A673 (cell line): ENCODE measurements at regions not wholly inside any gene's neighbourhood (a gene's known extent, or its start where the extent isn't known, plus 50 kb on each side); places are given as distances from the start of the nearest gene placed in this dataset.

Experiments
- BruUV-seq: library from RNA; stranded (reverse); fragments of 400-500 nt; replicated peaks from 2 replicates; lab custom pipeline; 2021; lab: Mats Ljungman, UMichigan
- CTCF ChIA-PET: fragments of 300-600 bp; sonication (Branson Sonifier 250); formaldehyde crosslinking; loops from one replicate; lab custom pipeline; 2022; ENCODE audit warnings: antibody characterized with exemption; lab: Charles Lee
- POLR2A ChIA-PET: fragments of 300-600 bp; sonication (Branson Sonifier 250); formaldehyde crosslinking; loops from one replicate; lab custom pipeline; 2022; ENCODE audit warnings: antibody characterized with exemption; ENCODE audit not compliant: low non-redundant PET; lab: Charles Lee
- DNase-seq: peaks from one replicate; pipeline ENCODE4 v3.0.0-alpha.2; 2015; ENCODE audit warnings: low spot score
- H3K27ac ChIP-seq: fragments of 200-600 bp; sonication (generic); 2 replicates; pipeline ENCODE4 v1.5.1; 2016; ENCODE audit warnings: mixed run types, low read depth, mild to moderate bottlenecking, mixed read lengths, antibody characterized with exemption, low read length; ENCODE audit not compliant: poor library complexity, severe bottlenecking
- H3K27me3 ChIP-seq: fragments of 200-600 bp; sonication (generic); replicated peaks from 2 replicates; pipeline ENCODE4 v1.6.1; 2017; ENCODE audit warnings: mixed run types, low read depth, mild to moderate bottlenecking, mixed read lengths, antibody characterized with exemption, low read length; ENCODE audit not compliant: insufficient read depth, poor library complexity
- H3K36me3 ChIP-seq: fragments of 200-600 bp; sonication (generic); 2 replicates; pipeline ENCODE4 v1.6.1; 2016; ENCODE audit warnings: mixed run types, mild to moderate bottlenecking, mixed read lengths, antibody characterized with exemption, low read length; ENCODE audit not compliant: insufficient read depth, poor library complexity, severe bottlenecking
- H3K4me1 ChIP-seq: fragments of 200-600 bp; sonication (generic); 2 replicates; pipeline ENCODE4 v1.6.1; 2017; ENCODE audit warnings: mixed run types, mild to moderate bottlenecking, mixed read lengths, antibody characterized with exemption, low read length; ENCODE audit not compliant: insufficient read depth, poor library complexity, severe bottlenecking
- H3K4me3 ChIP-seq: fragments of 200-600 bp; sonication (generic); 2 replicates; pipeline ENCODE4 v1.5.1; 2016; ENCODE audit warnings: low read depth, mixed run types, mild to moderate bottlenecking, mixed read lengths, low read length; ENCODE audit not compliant: poor library complexity, severe bottlenecking
- H3K9me3 ChIP-seq: fragments of 200-600 bp; sonication (generic); 2 replicates; pipeline ENCODE4 v1.6.1; 2016; ENCODE audit warnings: mixed run types, low read depth, mild to moderate bottlenecking, mixed read lengths, antibody characterized with exemption, low read length; ENCODE audit not compliant: poor library complexity, severe bottlenecking
- EZH2 ChIP-seq: fragments of 200-600 bp; sonication (generic); IDR thresholded peaks from 2 replicates; pipeline ENCODE4 v1.6.1; 2017; ENCODE audit warnings: borderline replicate concordance, low read depth, mild to moderate bottlenecking, mixed read lengths, antibody characterized with exemption, low read length; ENCODE audit not compliant: poor library complexity, severe bottlenecking
- intact Hi-C: fragments of 100-400 bp; cut with micrococcal nuclease; formaldehyde crosslinking; loops from one replicate; pipeline ENCODE4 v1.10.0; 2022; ENCODE audit not compliant: unreplicated experiment
- TF ChIP-seq, protein P1 (sequence below): fragments of 300-800, 200-600 bp; sonication (generic); conservative IDR thresholded peaks from 2 replicates; pipeline ENCODE4 v1.5.1; 2017; ENCODE audit warnings: low read depth, mild to moderate bottlenecking, antibody characterized with exemption, low read length, moderate library complexity, mixed read lengths

DNA sequence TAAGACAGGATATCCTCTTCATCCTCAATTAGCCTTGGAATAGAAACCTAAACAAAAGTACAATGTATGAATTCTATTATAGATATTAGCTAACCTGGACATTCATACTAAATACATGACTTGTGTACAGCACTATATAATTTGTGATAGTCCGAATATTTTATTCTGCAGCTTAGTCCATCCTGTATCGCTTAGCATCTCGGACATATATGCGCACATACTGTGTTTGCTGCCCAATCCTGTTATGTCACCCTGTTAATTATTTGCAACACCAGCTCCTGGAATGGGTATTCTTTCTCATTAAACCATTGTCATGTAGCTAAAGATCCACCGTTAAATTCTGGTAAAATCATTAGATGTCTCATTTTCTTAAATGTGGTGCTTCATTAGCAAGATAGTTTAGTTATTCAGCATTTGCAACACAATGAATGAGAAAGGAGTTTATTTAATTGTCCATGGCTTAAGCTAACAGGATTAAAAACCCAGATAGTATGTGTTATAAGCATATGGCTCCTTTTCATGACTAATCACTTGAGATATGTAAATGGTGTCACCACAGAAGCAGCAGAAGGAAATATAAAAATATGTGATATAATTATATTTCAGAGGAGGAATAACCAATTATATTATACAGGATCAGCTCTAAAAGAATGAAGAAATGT is 156.0 kb upstream of the ARHGAP5 start:
- no peaks in the 10 kb centered on the region for H3K9me3 ChIP-seq
- POLR2A ChIA-PET: no interaction called here
- peak; percentile 56 for DNase-seq

DNA sequence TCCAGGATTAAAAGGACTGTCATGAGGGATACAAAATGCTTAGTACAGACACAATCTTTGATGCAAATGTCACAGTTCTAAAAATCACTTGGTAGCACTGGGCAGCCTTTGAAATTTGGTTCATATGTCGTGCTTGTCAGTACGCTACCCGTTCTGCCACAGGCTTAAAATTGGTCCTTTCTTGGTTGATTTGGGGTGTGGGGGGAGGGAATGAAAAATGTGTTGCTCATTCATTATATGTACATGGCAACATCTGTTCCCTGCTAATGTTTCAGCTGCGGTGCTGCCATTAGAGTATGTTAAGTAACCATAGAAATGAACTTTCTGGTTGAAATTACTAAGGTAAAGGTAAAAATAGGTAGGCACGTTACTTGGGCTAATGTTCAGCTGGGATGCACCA is 155.4 kb upstream of the ARHGAP5 start:
- TF ChIP-seq, protein P1, sequence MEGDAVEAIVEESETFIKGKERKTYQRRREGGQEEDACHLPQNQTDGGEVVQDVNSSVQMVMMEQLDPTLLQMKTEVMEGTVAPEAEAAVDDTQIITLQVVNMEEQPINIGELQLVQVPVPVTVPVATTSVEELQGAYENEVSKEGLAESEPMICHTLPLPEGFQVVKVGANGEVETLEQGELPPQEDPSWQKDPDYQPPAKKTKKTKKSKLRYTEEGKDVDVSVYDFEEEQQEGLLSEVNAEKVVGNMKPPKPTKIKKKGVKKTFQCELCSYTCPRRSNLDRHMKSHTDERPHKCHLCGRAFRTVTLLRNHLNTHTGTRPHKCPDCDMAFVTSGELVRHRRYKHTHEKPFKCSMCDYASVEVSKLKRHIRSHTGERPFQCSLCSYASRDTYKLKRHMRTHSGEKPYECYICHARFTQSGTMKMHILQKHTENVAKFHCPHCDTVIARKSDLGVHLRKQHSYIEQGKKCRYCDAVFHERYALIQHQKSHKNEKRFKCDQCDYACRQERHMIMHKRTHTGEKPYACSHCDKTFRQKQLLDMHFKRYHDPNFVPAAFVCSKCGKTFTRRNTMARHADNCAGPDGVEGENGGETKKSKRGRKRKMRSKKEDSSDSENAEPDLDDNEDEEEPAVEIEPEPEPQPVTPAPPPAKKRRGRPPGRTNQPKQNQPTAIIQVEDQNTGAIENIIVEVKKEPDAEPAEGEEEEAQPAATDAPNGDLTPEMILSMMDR: no peak
- no peak for TF ChIP-seq EZH2
- H3K9me3 ChIP-seq: no peaks in the 10 kb centered on the region
- ChIA-PET POLR2A (no interaction called here), CTCF (no interaction called here)
- DNase-seq: peak; percentile 22
- intact Hi-C loops: no loop called here
- BruUV-seq: no TSS peak
- peaks cover 9% of the 10 kb centered on the region for H3K27me3 ChIP-seq
- no peak overlapping the region for H3K27ac ChIP-seq
- no peak overlapping the region for H3K4me3 ChIP-seq
- H3K4me1 ChIP-seq: peaks cover 16% of the 10 kb centered on the region
- H3K36me3 ChIP-seq: no peaks in the 10 kb centered on the region

More for the DNA sequence above, 156.0 kb upstream of the ARHGAP5 start:
- H3K27ac ChIP-seq: no peak overlapping the region
- no peak overlapping the region for H3K4me3 ChIP-seq
- intact Hi-C loops: no loop called here
- BruUV-seq: no TSS peak
- H3K4me1 ChIP-seq: peaks cover 16% of the 10 kb centered on the region
- CTCF ChIA-PET: no interaction called here
- no peaks in the 10 kb centered on the region for H3K36me3 ChIP-seq
- H3K27me3 ChIP-seq: peaks cover 9% of the 10 kb centered on the region
- TF ChIP-seq EZH2: no peak
- TF ChIP-seq, protein P1: no peak

GRCh38 chr14:31926123-31926522 is 151.0 kb upstream of the ARHGAP5 start:
- Histone ChIP-seq H3K36me3 (no peaks in the 10 kb centered on the region), H3K4me1 (peaks cover 11% of the 10 kb centered on the region), H3K27me3 (no peaks in the 10 kb centered on the region), H3K9me3 (no peaks in the 10 kb centered on the region), H3K4me3 (no peak overlapping the region), H3K27ac (no peak overlapping the region)
- CTCF ChIA-PET: interaction anchor here (1.1 kb wide), 1 partner anchor 325 kb away, joined by 4 read pairs; no protein-coding TSS in a partner anchor
- intact Hi-C loops: loop anchor here (2.0 to 5.0 kb wide), 4 partner anchors 327 to 636 kb away; no protein-coding TSS in a partner anchor
- POLR2A ChIA-PET: no interaction called here
- TF ChIP-seq EZH2: no peak
- TF ChIP-seq, protein P1: peak; percentile 73
- peak; percentile 63 for DNase-seq
- BruUV-seq: no TSS peak
